GM12875 (cell line): ENCODE measurements at regions not wholly inside any gene's neighbourhood (a gene's known extent, or its start where the extent isn't known, plus 50 kb on each side); places are given as distances from the start of the nearest gene placed in this dataset.

ENCODE experiments used
- H3K4me3 ChIP-seq: one replicate; pipeline ENCODE4 v1.5.1; 2011; ENCODE audit warnings: low read depth, low read length, control low read depth
- CTCF ChIP-seq: IDR thresholded peaks from 2 replicates; pipeline ENCODE4 v1.5.1; 2011; ENCODE audit warnings: low read depth, mild to moderate bottlenecking, control low read depth, inconsistent platforms, low read length, moderate library complexity, borderline replicate concordance; ENCODE audit not compliant: insufficient read depth

- H3K4me3 ChIP-seq = no peak overlapping the region
- no peak for TF ChIP-seq CTCF
Measured at GRCh38 chr6:115618256-115618655, 442.4 kb downstream of the FRK start.

GRCh38 chr6:115617031-115617430 lies 443.7 kb downstream of the FRK start:
- no peak overlapping the region for H3K4me3 ChIP-seq
- no peak for TF ChIP-seq CTCF

- TF ChIP-seq CTCF = no peak
- H3K4me3 ChIP-seq = no peak overlapping the region
Measured at GRCh38 chr6:115613488-115613887, 447.2 kb downstream of the FRK start.

GRCh38 chr6:115612796-115613479 lies 447.8 kb downstream of the FRK start:
- no peak for TF ChIP-seq CTCF
- no peak overlapping the region for H3K4me3 ChIP-seq

- no peak overlapping the region for H3K4me3 ChIP-seq
- no peak for TF ChIP-seq CTCF
Measured at GRCh38 chr6:115612216-115612615, 448.5 kb downstream of the FRK start.

GRCh38 chr6:115610696-115611095 lies 450.0 kb downstream of the FRK start:
- no peak for TF ChIP-seq CTCF
- no peak overlapping the region for H3K4me3 ChIP-seq

GRCh38 chr6:115609111-115609510 lies 451.6 kb downstream of the FRK start:
- no peak for TF ChIP-seq CTCF

More at GRCh38 chr6:115609111-115609510, 451.6 kb downstream of the FRK start:
- no peak overlapping the region for H3K4me3 ChIP-seq
